GM18520 (cell line): ENCODE measurements at regions not wholly inside any gene's neighbourhood (a gene's known extent, or its start where the extent isn't known, plus 50 kb on each side); places are given as distances from the start of the nearest gene placed in this dataset.
"Not testable (repeated sequence)": the region's sequence is repeated elsewhere in the genome, so short reads cannot be mapped to it uniquely, and the experiment has no call there.

ENCODE experiments used
- ATAC-seq: cut with Tn5 transposase; IDR thresholded peaks from one replicate; pipeline ENCODE4 v1.9.1; 2021; ENCODE audit not compliant: unreplicated experiment

- not testable (repeated sequence) for ATAC-seq
These were observed 589.1 kb downstream of the RPIA start for GRCh38 chr2:89280536-89280935.

GRCh38 chr2:89286448-89287080 is 595.1 kb downstream of the RPIA start:
- ATAC-seq = not testable (repeated sequence)

- ATAC-seq = not testable (repeated sequence)
These were observed 595.6 kb downstream of the RPIA start for GRCh38 chr2:89287084-89287483.

DNA sequence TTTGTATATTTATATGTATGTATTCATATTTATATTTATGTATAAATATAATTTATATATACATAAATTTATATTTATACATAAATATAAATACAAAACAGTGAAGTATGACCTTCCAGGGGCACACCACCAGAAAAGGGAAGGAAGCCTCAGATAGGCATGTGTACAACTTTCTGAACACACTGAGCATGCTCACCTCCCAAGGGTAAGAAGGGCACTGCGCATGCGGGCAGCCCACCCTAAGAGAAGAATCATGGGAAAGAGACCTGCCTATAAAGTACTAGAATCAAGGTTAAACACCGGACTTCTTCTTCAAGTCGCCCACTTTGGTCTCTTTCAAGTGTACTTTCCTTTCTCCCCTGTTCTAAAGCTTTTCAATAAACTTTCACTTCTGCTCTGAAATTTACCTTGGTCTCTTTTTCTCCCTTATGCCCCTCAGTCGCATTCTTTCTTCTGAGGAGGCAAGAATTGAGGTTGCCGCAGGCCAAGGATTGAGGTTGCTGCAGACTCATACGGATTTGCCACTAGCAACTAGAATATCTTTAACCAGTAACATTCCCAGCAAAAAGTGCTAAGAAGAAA is 600.3 kb downstream of the RPIA start:
- ATAC-seq = not testable (repeated sequence)

DNA sequence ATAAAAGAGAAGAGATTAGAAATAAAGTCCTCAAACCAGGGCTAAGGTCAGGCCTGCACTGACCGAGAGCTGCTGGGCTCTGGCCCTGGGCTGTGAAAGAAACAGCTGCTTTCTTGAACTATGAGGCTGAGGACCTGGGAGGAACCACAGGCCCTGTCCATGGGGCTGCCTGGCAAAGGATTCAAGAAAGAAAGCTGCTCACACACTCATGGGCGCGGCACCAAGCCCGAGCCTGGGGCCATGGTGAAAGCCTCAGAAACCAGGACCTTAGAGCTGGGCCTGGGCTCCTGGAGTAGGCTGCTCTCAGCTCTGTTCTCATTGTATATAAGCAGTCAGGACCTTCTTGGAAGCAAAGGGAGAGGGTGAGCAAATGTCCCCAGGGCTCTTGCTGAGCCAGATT is 601.9 kb downstream of the RPIA start:
- ATAC-seq = not testable (repeated sequence)

DNA sequence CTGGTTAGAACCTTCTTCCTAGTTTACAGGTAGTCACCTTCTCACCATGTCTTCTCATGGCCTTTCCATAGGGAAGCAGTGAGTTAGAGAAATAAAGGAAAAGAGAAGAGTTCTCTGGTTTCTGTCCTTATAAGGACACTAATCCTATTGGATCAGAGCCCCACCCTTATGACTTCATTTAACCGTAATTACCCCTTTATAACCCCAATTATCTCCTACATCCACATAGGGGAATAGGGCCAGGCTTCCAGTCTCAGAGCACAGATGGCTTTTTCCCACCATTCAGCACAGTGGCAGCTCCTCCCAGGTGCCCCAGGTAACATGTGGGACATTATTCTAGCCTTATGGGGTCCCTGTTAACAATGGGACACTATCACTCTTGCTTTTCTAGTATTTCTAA is 602.9 kb downstream of the RPIA start:
- ATAC-seq = not testable (repeated sequence)

DNA sequence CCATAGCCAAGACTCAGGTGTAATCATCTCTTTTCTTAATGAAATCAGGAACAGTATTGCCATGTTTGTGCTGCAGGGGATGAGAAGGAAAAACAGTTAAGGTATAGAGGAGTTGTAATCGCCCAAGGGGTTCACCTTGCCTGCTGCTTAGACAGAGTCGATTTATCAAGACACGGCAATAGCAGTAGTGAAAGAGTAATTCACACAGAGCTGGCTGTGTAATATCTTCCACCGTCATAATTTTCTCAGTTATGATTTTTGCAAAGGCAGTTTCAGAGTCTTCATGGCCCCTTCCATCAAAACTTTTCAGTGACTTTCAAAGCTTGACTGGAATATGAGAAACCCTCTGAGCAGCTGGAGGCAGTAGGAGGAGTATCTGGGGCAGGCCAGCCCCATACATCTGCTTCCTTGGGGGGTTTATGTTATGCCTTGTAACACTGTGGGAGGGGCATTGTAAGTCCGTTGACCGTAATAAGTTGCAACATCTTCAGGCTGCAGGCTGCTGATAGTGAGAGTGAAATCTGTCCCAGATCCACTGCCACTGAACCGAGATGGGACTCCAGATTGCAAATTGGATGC is 605.4 kb downstream of the RPIA start:
- ATAC-seq = not testable (repeated sequence)

GRCh38 chr2:89299196-89299595 is 607.7 kb downstream of the RPIA start:
- ATAC-seq = not testable (repeated sequence)

DNA sequence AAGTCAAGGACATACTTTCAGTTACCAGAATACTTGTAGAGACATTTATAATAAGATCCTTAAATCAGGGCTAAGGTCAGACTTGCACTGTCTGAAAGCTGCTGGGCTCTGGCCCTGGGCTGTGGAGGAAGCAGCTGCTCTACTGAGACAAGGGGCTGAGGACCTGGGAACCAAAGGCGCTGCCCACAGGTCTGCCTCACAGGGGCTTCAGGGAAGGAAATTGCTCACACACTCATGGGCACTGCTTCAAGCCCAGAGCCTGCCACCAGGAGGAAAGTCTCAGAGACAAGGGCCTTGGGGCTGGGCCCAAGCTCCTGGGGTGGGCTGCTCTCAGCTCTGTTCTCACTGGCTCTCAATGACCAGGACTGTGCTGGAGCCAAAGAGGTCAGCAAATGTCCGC is 614.1 kb downstream of the RPIA start:
- ATAC-seq = not testable (repeated sequence)

DNA sequence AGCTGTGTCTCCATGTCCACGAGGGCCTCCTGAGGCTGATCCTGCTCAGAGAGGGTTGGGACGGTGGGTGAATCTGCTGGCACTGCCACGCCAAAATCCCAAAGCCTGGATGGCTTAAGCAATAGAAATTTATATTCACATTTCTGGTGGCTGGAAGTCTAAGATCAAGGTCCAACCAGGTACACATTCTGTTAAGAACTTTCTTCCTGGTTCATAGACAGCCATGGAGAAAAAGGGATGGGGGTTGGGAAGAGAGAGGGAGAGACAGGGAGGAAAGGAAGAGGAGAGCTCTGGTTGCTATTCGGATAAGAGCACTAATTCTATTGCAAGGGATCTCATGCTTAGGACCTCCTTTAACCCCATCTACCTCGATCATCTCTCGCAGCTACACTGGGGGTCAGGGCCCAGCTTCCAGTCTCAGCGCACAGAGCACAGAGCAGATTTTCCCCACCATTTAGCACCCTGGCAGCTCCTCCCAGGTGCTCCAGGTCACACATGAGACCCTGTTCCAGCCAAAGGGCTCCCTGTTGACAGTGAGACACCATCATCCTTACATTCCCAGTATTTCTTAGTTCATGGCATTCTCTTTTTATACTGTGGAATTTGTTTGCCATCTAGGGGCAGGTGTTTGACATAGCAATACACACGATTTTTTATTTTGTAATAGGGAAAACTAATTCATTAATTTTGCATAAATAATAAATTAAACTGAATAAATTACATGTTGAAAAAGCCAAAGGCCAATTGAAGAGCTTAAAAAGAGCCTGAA is 615.6 kb downstream of the RPIA start:
- ATAC-seq = not testable (repeated sequence)

DNA sequence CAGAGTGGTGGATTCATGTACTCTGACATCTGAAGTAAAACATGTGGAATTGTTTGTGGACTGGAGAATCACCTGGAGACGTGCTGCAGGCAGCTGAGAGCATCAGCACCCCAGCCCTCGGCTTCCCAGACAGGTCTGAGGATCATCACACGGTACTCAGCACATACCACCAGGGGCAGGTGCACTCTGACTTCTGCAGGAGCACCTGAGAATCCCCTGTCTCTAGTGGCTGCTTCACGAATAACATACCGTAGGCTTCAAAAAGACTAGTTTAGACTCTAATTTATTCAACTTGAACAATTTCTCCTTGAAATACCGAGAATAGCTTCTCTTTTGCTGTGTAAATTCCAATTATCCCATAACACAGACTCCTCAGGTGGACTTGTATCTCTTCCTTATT is 627.5 kb downstream of the RPIA start:
- not testable (repeated sequence) for ATAC-seq

DNA sequence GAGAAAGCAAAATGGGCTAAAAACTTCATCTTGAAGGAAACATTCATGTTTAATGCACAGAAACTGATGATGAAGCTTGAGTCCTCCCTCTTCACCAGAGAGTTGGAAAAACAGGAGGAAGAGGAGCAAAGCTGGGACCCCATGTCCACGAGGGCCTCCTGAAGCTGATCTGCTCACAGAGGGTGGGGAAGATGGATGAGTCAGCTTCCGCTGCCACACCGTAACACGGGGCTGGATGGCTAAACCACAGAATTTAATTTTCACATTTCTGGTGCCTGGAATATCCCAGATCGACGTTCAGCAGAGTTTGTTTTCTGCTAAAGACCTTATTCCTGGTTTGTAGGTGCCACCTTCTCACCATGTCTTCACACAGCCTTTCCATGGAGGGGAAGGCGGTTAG is 634.4 kb downstream of the RPIA start:
- ATAC-seq = not testable (repeated sequence)

- not testable (repeated sequence) for ATAC-seq
These were observed 635.0 kb downstream of the RPIA start for GRCh38 chr2:89326455-89326854.

GRCh38 chr2:89328790-89329189 is 637.3 kb downstream of the RPIA start:
- not testable (repeated sequence) for ATAC-seq
